HEK293T (cell line): ENCODE measurements at regions not wholly inside any gene's neighbourhood (a gene's known extent, or its start where the extent isn't known, plus 50 kb on each side); places are given as distances from the start of the nearest gene placed in this dataset.
"Not testable (repeated sequence)": the region's sequence is repeated elsewhere in the genome, so short reads cannot be mapped to it uniquely, and the experiment has no call there.

Experiments used
- CTCF ChIA-PET: fragments of 350-600 bp; formaldehyde crosslinking; extraction: SDS; loops from one replicate; lab custom pipeline; 2021; ENCODE audit warnings: antibody characterized with exemption, inconsistent platforms; lab: Yijun Ruan, JAX
- POLR2A ChIA-PET: fragments of 350-600 bp; formaldehyde crosslinking; extraction: SDS; loops from one replicate; lab custom pipeline; 2020; ENCODE audit warnings: antibody characterized with exemption, inconsistent platforms; lab: Yijun Ruan, JAX
- DNase-seq: peaks from one replicate; pipeline ENCODE4 v3.0.0; 2012; ENCODE audit warnings: mixed read lengths; ENCODE audit errors: extremely low spot score
- ARNT ChIP-seq: fragments of 450-650 bp; IDR thresholded peaks from 2 replicates; pipeline ENCODE4 v1.6.1; 2017; ENCODE audit warnings: mild to moderate bottlenecking
- BHLHE40 ChIP-seq: fragments of 450-650 bp; IDR thresholded peaks from 2 replicates; pipeline ENCODE4 v1.6.1; 2016; ENCODE audit warnings: mild to moderate bottlenecking, moderate library complexity, borderline replicate concordance
- CTBP1 ChIP-seq: fragments of 450-650 bp; IDR thresholded peaks from 2 replicates; pipeline ENCODE4 v1.6.1; 2016; ENCODE audit warnings: borderline replicate concordance
- ELF4 ChIP-seq: fragments of 450-650 bp; IDR thresholded peaks from 2 replicates; pipeline ENCODE4 v1.6.1; 2017; ENCODE audit warnings: antibody characterized with exemption
- FOXA1 ChIP-seq: fragments of 450-650 bp; IDR thresholded peaks from 2 replicates; pipeline ENCODE4 v1.6.1; 2016; ENCODE audit warnings: mild to moderate bottlenecking
- FOXK2 ChIP-seq: fragments of 450-650 bp; IDR thresholded peaks from 2 replicates; pipeline ENCODE4 v1.6.1; 2016; ENCODE audit warnings: mild to moderate bottlenecking
- FOXM1 ChIP-seq: fragments of 450-650 bp; IDR thresholded peaks from 2 replicates; pipeline ENCODE4 v1.6.1; 2017; ENCODE audit warnings: mild to moderate bottlenecking, borderline replicate concordance
- HDGF ChIP-seq: fragments of 450-650 bp; IDR thresholded peaks from 2 replicates; pipeline ENCODE4 v1.6.1; 2017; ENCODE audit warnings: antibody characterized with exemption, borderline replicate concordance
- L3MBTL2 ChIP-seq: fragments of 450-650 bp; conservative IDR thresholded peaks from 2 replicates; pipeline ENCODE4 v1.6.1; 2016; ENCODE audit warnings: mild to moderate bottlenecking
- LEF1 ChIP-seq: fragments of 450-650 bp; IDR thresholded peaks from 2 replicates; pipeline ENCODE4 v1.6.1; 2017; ENCODE audit warnings: mild to moderate bottlenecking, borderline replicate concordance
- NFRKB ChIP-seq: fragments of 450-650 bp; IDR thresholded peaks from 2 replicates; pipeline ENCODE4 v1.6.1; 2016; ENCODE audit warnings: mild to moderate bottlenecking, moderate library complexity
- PKNOX1 ChIP-seq: fragments of 450-650 bp; IDR thresholded peaks from 2 replicates; pipeline ENCODE4 v1.6.1; 2016
- SP1 ChIP-seq: fragments of 450-650 bp; IDR thresholded peaks from 2 replicates; pipeline ENCODE4 v1.6.1; 2017
- SUZ12 ChIP-seq: fragments of 450-650 bp; IDR thresholded peaks from 2 replicates; pipeline ENCODE4 v1.6.1; 2016; ENCODE audit warnings: mild to moderate bottlenecking
- TARDBP ChIP-seq: fragments of 450-650 bp; IDR thresholded peaks from 2 replicates; pipeline ENCODE4 v1.6.1; 2016
- ZNF384 ChIP-seq: fragments of 450-650 bp; IDR thresholded peaks from 2 replicates; pipeline ENCODE4 v1.6.1; 2016

GRCh38 chr4:91764085-91764484, 539.7 kb upstream of the GRID2 start:
- no peak for TF ChIP-seq LEF1
- no peak for TF ChIP-seq SP1
- no peak for TF ChIP-seq ZNF384
- no peak for TF ChIP-seq CTBP1
- no peak for DNase-seq
- POLR2A ChIA-PET: no interaction called here
- CTCF ChIA-PET: interaction anchor here (0.6 kb wide), 1 partner anchor 398 kb away, joined by 3 read pairs; no protein-coding TSS in a partner anchor

GRCh38 chr4:91769912-91770311, 533.9 kb upstream of the GRID2 start:
- no peak for TF ChIP-seq TARDBP
- TF ChIP-seq ELF4: no peak
- TF ChIP-seq NFRKB: no peak
- TF ChIP-seq FOXA1: no peak
- no peak for TF ChIP-seq PKNOX1
- TF ChIP-seq FOXK2: no peak
- no peak for TF ChIP-seq FOXM1
- no peak for TF ChIP-seq BHLHE40
- no peak for TF ChIP-seq SUZ12
- no peak for TF ChIP-seq ZNF384
- TF ChIP-seq CTBP1: no peak
- no peak for TF ChIP-seq LEF1
- TF ChIP-seq L3MBTL2: no peak
- TF ChIP-seq HDGF: no peak
- TF ChIP-seq SP1: no peak
- no peak for TF ChIP-seq ARNT
- no peak for DNase-seq
- CTCF ChIA-PET: no interaction called here
- POLR2A ChIA-PET: no interaction called here

GRCh38 chr4:91791631-91792030, 512.1 kb upstream of the GRID2 start:
- TF ChIP-seq L3MBTL2: peak; percentile 39; the same call in 1 of the 2 replicates
- CTCF ChIA-PET, DNase-seq, POLR2A ChIA-PET: not testable (repeated sequence)

GRCh38 chr4:91795947-91796346, 507.8 kb upstream of the GRID2 start:
- no peak for DNase-seq
- POLR2A ChIA-PET: no interaction called here

GRCh38 chr4:91812319-91812718, 491.4 kb upstream of the GRID2 start:
- no peak for TF ChIP-seq ZNF384
- TF ChIP-seq PKNOX1: no peak
- no peak for TF ChIP-seq HDGF
- TF ChIP-seq FOXK2: no peak
- no peak for TF ChIP-seq ELF4
- no peak for TF ChIP-seq SUZ12
- ChIA-PET CTCF (no interaction called here), POLR2A (no interaction called here)
- DNase-seq: no peak

More at GRCh38 chr4:91795947-91796346, 507.8 kb upstream of the GRID2 start:
- TF ChIP-seq CTBP1 (no peak), BHLHE40 (no peak)
- CTCF ChIA-PET: no interaction called here

GRCh38 chr4:91824773-91825172, 479.0 kb upstream of the GRID2 start:
- no peak for DNase-seq
- no peak for TF ChIP-seq L3MBTL2
- no peak for TF ChIP-seq SP1
- no peak for TF ChIP-seq FOXM1
- TF ChIP-seq FOXA1: no peak
- no peak for TF ChIP-seq ARNT
- no peak for TF ChIP-seq ELF4
- TF ChIP-seq BHLHE40: no peak
- POLR2A ChIA-PET: no interaction called here
- CTCF ChIA-PET: no interaction called here

GRCh38 chr4:91826186-91826585, 477.6 kb upstream of the GRID2 start:
- no peak for DNase-seq
- CTCF ChIA-PET: no interaction called here
- TF ChIP-seq LEF1 (no peak), HDGF (no peak), BHLHE40 (no peak), ELF4 (no peak), FOXA1 (no peak), SP1 (no peak), ZNF384 (no peak), CTBP1 (no peak), PKNOX1 (no peak), ARNT (no peak), FOXM1 (no peak)
- POLR2A ChIA-PET: no interaction called here

GRCh38 chr4:91827914-91828313, 475.9 kb upstream of the GRID2 start:
- POLR2A ChIA-PET: no interaction called here
- TF ChIP-seq CTBP1 (no peak), LEF1 (no peak), FOXK2 (no peak), NFRKB (no peak), ZNF384 (no peak), BHLHE40 (no peak)
- CTCF ChIA-PET: no interaction called here
- no peak for DNase-seq
